Pancreas (tissue), 10 donors: ENCODE measurements at regions not wholly inside any gene's neighbourhood (a gene's known extent, or its start where the extent isn't known, plus 50 kb on each side); places are given as distances from the start of the nearest gene placed in this dataset.

Source experiments
- ATAC-seq, 4 donors: fragments of 200-7000 bp; cut with Tn5 transposase; one replicate each; pipeline versions ENCODE4 v1.8.0 to v1.9.1; 2020; ENCODE audit warnings: mild to moderate bottlenecking in 4 of 4, moderate library complexity in 4 of 4
- DNase-seq, 6 donors: peaks; one replicate each; pipeline ENCODE4 v3.0.0-alpha.2; 2020
- FAIRE-seq: peaks from 2 replicates; lab custom pipeline; 2012; peaks lifted over from hg19 to GRCh38; lab: Jason Lieb, UNC
- H3K27ac ChIP-seq, 4 donors: fragments of 200-600 bp; sonication (generic); 1 replicate in 3 of 4; 2 replicates in 1 of 4; pipeline versions ENCODE4 v1.5.0 to v1.8.0; 2020
- H3K27me3 ChIP-seq, 4 donors: fragments of 200-600 bp; one replicate each; pipeline ENCODE4 v1.8.0; 2021
- H3K36me3 ChIP-seq, 3 donors: fragments of 200-600 bp; sonication (generic) in 1 of 3; one replicate each; pipeline versions ENCODE4 v1.5.0 to v1.8.0; 2020 to 2021
- H3K4me1 ChIP-seq, 3 donors: fragments of 200-600 bp; one replicate each; pipeline ENCODE4 v1.8.0; 2021
- H3K4me3 ChIP-seq, 4 donors: fragments of 200-600 bp; sonication (generic) in 2 of 4; one replicate each; pipeline versions ENCODE4 v1.5.0 to v1.8.0; 2020 to 2021
- H3K9me3 ChIP-seq, 4 donors: fragments of 200-600 bp; one replicate each; pipeline ENCODE4 v1.8.0; 2021
- CTCF ChIP-seq, 4 donors: fragments of 200-600 bp; sonication (generic) in 3 of 4; IDR thresholded peaks; one replicate each; pipeline versions ENCODE4 v1.5.0 to v1.8.0; 2021; ENCODE audit warnings: antibody characterized with exemption in 4 of 4
- WGBS, 2 donors: extraction: QIAGEN DNeasy Blood & Tissue Kit; methylation state at CpG; one replicate each; pipeline ENCODE4 v1.1.7; 2013; 5-methylcytosine and 5-hydroxymethylcytosine counted together
- intact Hi-C, 3 donors: fragments of 100-400 bp; cut with DNase I; formaldehyde crosslinking; loops; one replicate each; pipeline versions ENCODE4 v1.11.1 to v1.14.2; 2022
- donor health status: healthy with polysubstance abuse.
- donor health status: DM: no; HTN: no; CAD: no; lungs with moderate emphysema.
- donor health status: DM: no; HTN: no; CAD: no.
- donor health status: control.
- donor health status: control.
- donor health status: Bipolar disorder and iron deficiency.
- donor health status: DM: yes; HTN: yes; CAD: no.
- donor health status: DM: no; HTN: no; CAD: no.
- donor health status: DM: no; HTN: no; CAD: no.
- donor health status: DM: yes; HTN: yes; CAD: no.

- ATAC-seq (no peak), FAIRE-seq (no peak), DNase-seq (no peak)
- H3K27ac ChIP-seq: no peak overlapping the region
- no peaks in the 10 kb centered on the region for H3K27me3 ChIP-seq
- no peaks in the 10 kb centered on the region for H3K36me3 ChIP-seq
- H3K9me3 ChIP-seq: no peaks in the 10 kb centered on the region
- WGBS, 2 donors: 88 to 92% methylated on average over 1 of the region's 1 CpG
- H3K4me3 ChIP-seq: no peak overlapping the region
- no peak for TF ChIP-seq CTCF (IDR thresholded peaks at IDR 0.05)
- H3K4me1 ChIP-seq: peaks cover 0 to 7% (median 0%) of the 10 kb centered on the region in 3 donors
- intact Hi-C loops: no loop called here
Measured at GRCh38 chr4:41380511-41381157, 123.9 kb downstream of the UCHL1 start.

- ATAC-seq (no peak), DNase-seq (no peak), FAIRE-seq (no peak)
- 69 to 76% methylated on average over 3 of the region's 3 CpGs for WGBS, 2 donors
- intact Hi-C loops: no loop called here
- H3K36me3 ChIP-seq: no peaks in the 10 kb centered on the region
- H3K4me1 ChIP-seq: peaks cover 0 to 4% (median 0%) of the 10 kb centered on the region in 3 donors
- no peak overlapping the region for H3K4me3 ChIP-seq
- no peak for TF ChIP-seq CTCF (IDR thresholded peaks at IDR 0.05)
- H3K27ac ChIP-seq: no peak overlapping the region
- no peaks in the 10 kb centered on the region for H3K9me3 ChIP-seq
- no peaks in the 10 kb centered on the region for H3K27me3 ChIP-seq
Measured at GRCh38 chr4:41381384-41381783, 124.7 kb downstream of the UCHL1 start.

- 40 to 56% methylated on average over 1 of the region's 1 CpG for WGBS, 2 donors
- FAIRE-seq (no peak), DNase-seq (peak in 5 of 6 donors; percentile 30 to 74 (median 62))
Measured at GRCh38 chr4:41384992-41385391, 128.3 kb downstream of the UCHL1 start.

GRCh38 chr4:41385481-41385880 is 128.8 kb downstream of the UCHL1 start:
- 81% methylated on average over 1 of the region's 1 CpG for WGBS, 2 donors
- H3K36me3 ChIP-seq: no peaks in the 10 kb centered on the region
- H3K9me3 ChIP-seq: no peaks in the 10 kb centered on the region
- no peaks in the 10 kb centered on the region for H3K27me3 ChIP-seq
- H3K4me1 ChIP-seq: peaks cover 0 to 4% (median 0%) of the 10 kb centered on the region in 3 donors
- DNase-seq (no peak), ATAC-seq (no peak), FAIRE-seq (no peak)
- no peak for TF ChIP-seq CTCF (IDR thresholded peaks at IDR 0.05)
- intact Hi-C loops: no loop called here
- no peak overlapping the region for H3K4me3 ChIP-seq
- no peak overlapping the region for H3K27ac ChIP-seq

More at GRCh38 chr4:41384992-41385391, 128.3 kb downstream of the UCHL1 start:
- no peak overlapping the region for H3K27ac ChIP-seq
- H3K4me3 ChIP-seq: no peak overlapping the region
- H3K36me3 ChIP-seq: no peaks in the 10 kb centered on the region
- ATAC-seq: peak in 3 of 4 donors; percentile 27 to 57 (median 53)
- TF ChIP-seq CTCF (IDR thresholded peaks at IDR 0.05): no peak
- no peaks in the 10 kb centered on the region for H3K9me3 ChIP-seq
- H3K27me3 ChIP-seq: no peaks in the 10 kb centered on the region
- peaks cover 0 to 4% (median 0%) of the 10 kb centered on the region in 3 donors for H3K4me1 ChIP-seq
- intact Hi-C loops: no loop called here

- TF ChIP-seq CTCF (IDR thresholded peaks at IDR 0.05): no peak
- Histone ChIP-seq H3K27ac (no peak overlapping the region), H3K4me3 (no peak overlapping the region), H3K4me1 (peaks cover 0 to 4% (median 0%) of the 10 kb centered on the region in 3 donors), H3K27me3 (no peaks in the 10 kb centered on the region), H3K9me3 (no peaks in the 10 kb centered on the region), H3K36me3 (no peaks in the 10 kb centered on the region)
- ATAC-seq (no peak), DNase-seq (no peak), FAIRE-seq (no peak)
- intact Hi-C loops: no loop called here
- 94 to 98% methylated on average over 2 of the region's 2 CpGs for WGBS, 2 donors
Measured at GRCh38 chr4:41388080-41388479, 131.4 kb downstream of the UCHL1 start.
